H9 (cell line): ENCODE measurements at regions not wholly inside any gene's neighbourhood (a gene's known extent, or its start where the extent isn't known, plus 50 kb on each side); places are given as distances from the start of the nearest gene placed in this dataset.

Experiments
- DNase-seq: peaks from one replicate; pipeline ENCODE4 v3.0.0-alpha.2; 2017
- H2AFZ ChIP-seq: one replicate; pipeline ENCODE4 v1.6.1; 2013; ENCODE audit warnings: mild to moderate bottlenecking, low read length, control low read depth, moderate library complexity
- H2AK5ac ChIP-seq: 2 replicates; pipeline ENCODE4 v1.6.1; 2013; ENCODE audit warnings: low read length, control low read depth, mixed read lengths; ENCODE audit not compliant: insufficient read length
- H2BK120ac ChIP-seq: one replicate; pipeline ENCODE4 v1.6.1; 2013; ENCODE audit warnings: low read depth, mild to moderate bottlenecking, low read length, control low read depth, inconsistent platforms; ENCODE audit not compliant: poor library complexity, severe bottlenecking
- H2BK12ac ChIP-seq: 2 replicates; pipeline ENCODE4 v1.6.1; 2013; ENCODE audit warnings: low read length, control low read depth, mixed read lengths, low read depth; ENCODE audit not compliant: insufficient read length
- H2BK15ac ChIP-seq: 2 replicates; pipeline ENCODE4 v1.6.1; 2013; ENCODE audit warnings: low read depth, low read length, control low read depth
- H2BK20ac ChIP-seq: one replicate; pipeline ENCODE4 v1.6.1; 2013; ENCODE audit warnings: low read depth, mild to moderate bottlenecking, low read length, control low read depth, inconsistent platforms; ENCODE audit not compliant: poor library complexity, severe bottlenecking
- H2BK5ac ChIP-seq: 2 replicates; pipeline ENCODE4 v1.6.1; 2013; ENCODE audit warnings: low read length, control low read depth, mixed read lengths; ENCODE audit not compliant: insufficient read length
- H3K14ac ChIP-seq: 2 replicates; pipeline ENCODE4 v1.6.1; 2013; ENCODE audit warnings: low read length, control low read depth; ENCODE audit not compliant: insufficient read depth
- H3K18ac ChIP-seq: 2 replicates; pipeline ENCODE4 v1.6.1; 2013; ENCODE audit warnings: low read depth, mild to moderate bottlenecking, mixed read lengths, low read length, control low read depth; ENCODE audit not compliant: insufficient read length
- H3K23ac ChIP-seq: 2 replicates; pipeline ENCODE4 v1.6.1; 2013; ENCODE audit warnings: low read length, control low read depth, mixed read lengths, low read depth; ENCODE audit not compliant: insufficient read length
- H3K23me2 ChIP-seq: 2 replicates; pipeline ENCODE4 v1.6.1; 2013; ENCODE audit warnings: low read depth, mild to moderate bottlenecking, mixed read lengths, low read length, control low read depth; ENCODE audit not compliant: insufficient read length, poor library complexity, severe bottlenecking
- H3K27ac ChIP-seq: 2 replicates; pipeline ENCODE4 v1.5.1; 2013; ENCODE audit warnings: low read length, control low read depth, mixed read lengths, low read depth; ENCODE audit not compliant: insufficient read length
- H3K27me3 ChIP-seq: 2 replicates; pipeline ENCODE4 v1.6.1; 2013; ENCODE audit warnings: low read length, control low read depth, inconsistent platforms; ENCODE audit not compliant: insufficient read depth
- H3K4ac ChIP-seq: 2 replicates; pipeline ENCODE4 v1.6.1; 2013; ENCODE audit warnings: low read depth, mild to moderate bottlenecking, control low read depth, inconsistent platforms, low read length, moderate library complexity
- H3K4me1 ChIP-seq: 2 replicates; pipeline ENCODE4 v1.6.1; 2013; ENCODE audit warnings: low read length, control low read depth, inconsistent platforms; ENCODE audit not compliant: insufficient read depth
- H3K4me2 ChIP-seq: 2 replicates; pipeline ENCODE4 v1.6.1; 2013; ENCODE audit warnings: low read length, control low read depth, mixed read lengths; ENCODE audit not compliant: insufficient read length, insufficient read depth
- H3K56ac ChIP-seq: 2 replicates; pipeline ENCODE4 v1.6.1; 2013; ENCODE audit warnings: low read depth, mild to moderate bottlenecking, mixed read lengths, low read length, control low read depth; ENCODE audit not compliant: insufficient read length
- H3K79me1 ChIP-seq: 2 replicates; pipeline ENCODE4 v1.6.1; 2013; ENCODE audit warnings: low read depth, mild to moderate bottlenecking, moderate library complexity, low read length, control low read depth, inconsistent platforms; ENCODE audit not compliant: insufficient read depth, poor library complexity, severe bottlenecking
- H3K79me2 ChIP-seq: 2 replicates; pipeline ENCODE4 v1.6.1; 2013; ENCODE audit warnings: low read length, control low read depth, inconsistent platforms; ENCODE audit not compliant: insufficient read depth
- H3K9ac ChIP-seq: 2 replicates; pipeline ENCODE4 v1.6.1; 2013; ENCODE audit warnings: low read length, control low read depth, mixed read lengths; ENCODE audit not compliant: insufficient read length; ENCODE audit errors: extremely low read depth
- H3K9me3 ChIP-seq: one replicate; pipeline ENCODE4 v1.6.1; 2013; ENCODE audit warnings: low read depth, low read length, inconsistent platforms; ENCODE audit not compliant: control insufficient read depth
- H3T11ph ChIP-seq: one replicate; pipeline ENCODE4 v1.6.1; 2013; ENCODE audit warnings: mild to moderate bottlenecking, low read length, control low read depth, inconsistent platforms
- H4K20me1 ChIP-seq: one replicate; pipeline ENCODE4 v1.6.1; 2013; ENCODE audit not compliant: control insufficient read depth, insufficient read length, insufficient read depth
- H4K5ac ChIP-seq: 2 replicates; pipeline ENCODE4 v1.6.1; 2013; ENCODE audit warnings: low read depth, mild to moderate bottlenecking, mixed read lengths, low read length, control low read depth; ENCODE audit not compliant: insufficient read length
- H4K8ac ChIP-seq: replicated peaks from 2 replicates; pipeline ENCODE4 v1.6.1; 2013; ENCODE audit warnings: low read length, control low read depth, mixed read lengths, low read depth; ENCODE audit not compliant: insufficient read length
- H4K91ac ChIP-seq: 2 replicates; pipeline ENCODE4 v1.6.1; 2013; ENCODE audit warnings: low read depth, mild to moderate bottlenecking, moderate library complexity, mixed read lengths, low read length, control low read depth; ENCODE audit not compliant: insufficient read length
- H3K27ac Mint-ChIP-seq, 3 experiments: 2 replicates in 2 of 3; 3 replicates in 1 of 3; pipeline ENCODE4 v1.8.0; 2020 to 2021; ENCODE audit warnings: mixed read lengths in 3 of 3, mild to moderate bottlenecking in 1 of 3, moderate library complexity in 1 of 3
- H3K27me3 Mint-ChIP-seq: 2 replicates; pipeline ENCODE4 v1.8.0; 2021; ENCODE audit warnings: low read depth, mild to moderate bottlenecking, moderate library complexity, mixed read lengths
- H3K36me3 Mint-ChIP-seq, 3 experiments: 2 replicates in 2 of 3; 3 replicates in 1 of 3; pipeline ENCODE4 v1.8.0; 2020 to 2021; ENCODE audit warnings: low read depth in 3 of 3, mixed read lengths in 3 of 3; ENCODE audit not compliant: insufficient read depth in 1 of 3
- H3K4me1 Mint-ChIP-seq, 2 experiments: 2 replicates each; pipeline ENCODE4 v1.8.0; 2020; ENCODE audit warnings: mixed read lengths in 2 of 2
- H3K4me3 Mint-ChIP-seq, 2 experiments: 2 replicates in 1 of 2; 3 replicates in 1 of 2; pipeline ENCODE4 v1.8.0; 2020 to 2021; ENCODE audit warnings: mild to moderate bottlenecking in 2 of 2, mixed read lengths in 2 of 2, moderate library complexity in 1 of 2
- H3K9me3 Mint-ChIP-seq, 2 experiments: 2 replicates in 1 of 2; 3 replicates in 1 of 2; pipeline ENCODE4 v1.8.0; 2020; ENCODE audit warnings: mild to moderate bottlenecking in 2 of 2, mixed read lengths in 2 of 2, moderate library complexity in 1 of 2
- WGBS: extraction: QIAGEN DNeasy Blood & Tissue Kit; methylation state at CpG from one replicate; pipeline ENCODE4 v1.1.7; 2013; ENCODE audit warnings: missing lambda C conversion rate, low lambda C conversion rate, mixed read lengths; ENCODE audit not compliant: insufficient read length; ENCODE audit errors: extremely low coverage; 5-methylcytosine and 5-hydroxymethylcytosine counted together
- TF ChIP-seq, protein P1 (sequence below): fragments of 200-600 bp; sonication (generic); conservative IDR thresholded peaks from 3 replicates; pipeline ENCODE4 v1.8.0; 2021; ENCODE audit warnings: antibody characterized with exemption, mild to moderate bottlenecking

GRCh38 chr12:88763536-88764100 lies 183.3 kb upstream of the KITLG start:
- TF ChIP-seq, protein P1, sequence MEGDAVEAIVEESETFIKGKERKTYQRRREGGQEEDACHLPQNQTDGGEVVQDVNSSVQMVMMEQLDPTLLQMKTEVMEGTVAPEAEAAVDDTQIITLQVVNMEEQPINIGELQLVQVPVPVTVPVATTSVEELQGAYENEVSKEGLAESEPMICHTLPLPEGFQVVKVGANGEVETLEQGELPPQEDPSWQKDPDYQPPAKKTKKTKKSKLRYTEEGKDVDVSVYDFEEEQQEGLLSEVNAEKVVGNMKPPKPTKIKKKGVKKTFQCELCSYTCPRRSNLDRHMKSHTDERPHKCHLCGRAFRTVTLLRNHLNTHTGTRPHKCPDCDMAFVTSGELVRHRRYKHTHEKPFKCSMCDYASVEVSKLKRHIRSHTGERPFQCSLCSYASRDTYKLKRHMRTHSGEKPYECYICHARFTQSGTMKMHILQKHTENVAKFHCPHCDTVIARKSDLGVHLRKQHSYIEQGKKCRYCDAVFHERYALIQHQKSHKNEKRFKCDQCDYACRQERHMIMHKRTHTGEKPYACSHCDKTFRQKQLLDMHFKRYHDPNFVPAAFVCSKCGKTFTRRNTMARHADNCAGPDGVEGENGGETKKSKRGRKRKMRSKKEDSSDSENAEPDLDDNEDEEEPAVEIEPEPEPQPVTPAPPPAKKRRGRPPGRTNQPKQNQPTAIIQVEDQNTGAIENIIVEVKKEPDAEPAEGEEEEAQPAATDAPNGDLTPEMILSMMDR: no peak
- Histone ChIP-seq H4K20me1 (no peaks in the 10 kb centered on the region), H3K23ac (no peak overlapping the region), H2AFZ (no peak overlapping the region), H3K79me1 (no peaks in the 10 kb centered on the region), H3K56ac (no peak overlapping the region), H2BK12ac (no peak overlapping the region), H3K79me2 (no peaks in the 10 kb centered on the region), H3K4me1 (no peaks in the 10 kb centered on the region; the same call in 1 of the 2 replicates), H3K18ac (no peak overlapping the region), H3K4me2 (no peak overlapping the region), H3K23me2 (no peaks in the 10 kb centered on the region), H4K8ac (no peak overlapping the region), H3K27ac (no peak overlapping the region), H3K9ac (no peak overlapping the region), H3T11ph (no peak overlapping the region), H2BK120ac (no peak overlapping the region), H4K91ac (no peak overlapping the region), H2BK15ac (no peak overlapping the region), H3K4ac (no peak overlapping the region), H2BK5ac (no peak overlapping the region), H2AK5ac (no peak overlapping the region), H3K27me3 (no peaks in the 10 kb centered on the region), H4K5ac (no peak overlapping the region), H3K14ac (no peak overlapping the region), H2BK20ac (no peak overlapping the region), H3K9me3 (no peaks in the 10 kb centered on the region)
- H3K9me3 Mint-ChIP-seq: peaks cover 5 to 6% of the 10 kb centered on the region in 2 experiments; a peak in 3 of 5 replicates
- no peak overlapping the region for H3K4me3 Mint-ChIP-seq
- peaks cover 29% of the 10 kb centered on the region in 2 experiments for H3K4me1 Mint-ChIP-seq
- WGBS: no CpG with 5 or more reads among the region's 1 CpG
- no peak overlapping the region for H3K27ac Mint-ChIP-seq
- peaks cover 3 to 17% (median 12%) of the 10 kb centered on the region in 3 experiments; a peak in 5 of 7 replicates for H3K36me3 Mint-ChIP-seq
- no peaks in the 10 kb centered on the region for H3K27me3 Mint-ChIP-seq
- DNase-seq: no peak
